HG03558 (cell line): ENCODE measurements at regions not wholly inside any gene's neighbourhood (a gene's known extent, or its start where the extent isn't known, plus 50 kb on each side); places are given as distances from the start of the nearest gene placed in this dataset.

Source experiments
- ATAC-seq: cut with Tn5 transposase; IDR thresholded peaks from one replicate; pipeline ENCODE4 v1.9.1; 2021; ENCODE audit warnings: moderate number of reproducible peaks; ENCODE audit not compliant: unreplicated experiment; ENCODE audit errors: extremely low read depth

GRCh38 chr6:40733770-40734396, 146.7 kb upstream of the LRFN2 start:
- ATAC-seq: no peak

DNA sequence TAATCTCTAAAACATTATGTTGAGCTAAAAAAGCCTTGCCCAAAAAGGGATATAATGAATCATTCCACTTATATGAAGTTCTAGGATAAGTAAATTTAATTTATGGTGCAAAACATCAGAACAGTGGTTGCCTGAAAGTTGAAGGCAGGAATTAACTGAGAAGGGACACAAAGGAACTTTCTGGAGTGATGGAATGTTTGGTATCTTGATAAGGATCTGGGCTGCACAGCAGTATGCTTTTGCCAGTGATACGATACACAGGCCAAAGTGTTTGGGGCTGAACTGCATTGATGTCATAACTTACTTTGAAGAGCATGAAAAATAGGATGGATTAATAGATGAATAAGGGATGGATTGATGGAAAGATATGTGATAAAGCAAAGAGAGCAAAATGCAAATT, 146.1 kb upstream of the LRFN2 start:
- no peak for ATAC-seq

DNA sequence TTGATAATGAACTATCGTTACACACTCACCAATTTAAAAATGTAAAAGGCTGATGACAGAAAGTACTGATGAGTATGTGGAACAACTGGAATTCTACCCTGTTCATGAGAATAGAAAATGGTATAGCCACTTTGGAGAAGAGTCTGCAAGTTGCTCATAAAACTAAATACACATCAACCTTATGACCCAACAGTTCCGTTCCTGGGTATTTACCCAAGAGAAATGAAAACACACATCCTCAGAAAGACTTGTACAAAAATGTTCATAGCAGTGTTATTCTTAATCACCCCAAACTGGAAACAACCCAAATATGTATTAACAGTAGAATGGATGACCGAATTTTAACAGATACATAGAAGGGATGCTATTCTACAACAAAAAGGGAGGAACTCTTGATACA, 145.7 kb upstream of the LRFN2 start:
- ATAC-seq: no peak

DNA sequence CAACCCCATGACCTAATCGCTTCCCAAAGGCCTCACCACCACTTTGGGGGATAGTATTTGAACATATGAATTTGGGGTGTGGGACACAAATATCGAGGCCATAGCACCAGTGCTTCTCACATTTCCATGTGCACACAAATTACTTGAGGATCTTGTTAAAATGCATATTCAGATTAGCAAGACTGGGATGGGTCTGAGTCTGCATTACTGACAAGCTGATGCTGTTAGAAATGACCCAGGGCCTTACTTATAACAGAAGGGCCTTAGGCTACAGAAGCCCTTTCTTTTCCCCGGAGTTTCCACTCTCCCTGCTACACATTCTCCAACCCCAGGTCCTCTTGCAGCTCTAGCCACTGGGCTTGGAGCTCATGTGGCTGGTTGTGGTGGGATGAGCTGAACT, 141.5 kb upstream of the LRFN2 start:
- ATAC-seq: no peak

DNA sequence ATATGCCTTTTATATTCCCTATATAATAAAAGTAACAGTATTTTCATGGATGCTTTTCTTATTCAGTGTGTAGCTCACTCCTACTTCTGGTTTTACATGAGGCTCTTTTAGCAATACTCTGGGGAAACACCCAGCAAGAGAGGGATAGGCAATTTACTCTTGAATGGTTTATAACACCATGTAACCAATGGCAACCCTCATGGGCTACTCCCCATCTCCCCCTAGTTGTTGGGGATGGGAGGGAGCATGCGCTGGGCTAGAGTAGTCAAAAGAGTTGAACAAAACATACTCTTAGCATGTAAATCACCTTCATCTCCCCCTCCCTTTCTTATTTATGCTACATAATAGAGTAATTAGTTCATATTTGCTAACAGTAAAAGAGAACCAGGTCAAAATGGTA, 140.1 kb upstream of the LRFN2 start:
- no peak for ATAC-seq

GRCh38 chr6:40726853-40727252, 139.7 kb upstream of the LRFN2 start:
- no peak for ATAC-seq

DNA sequence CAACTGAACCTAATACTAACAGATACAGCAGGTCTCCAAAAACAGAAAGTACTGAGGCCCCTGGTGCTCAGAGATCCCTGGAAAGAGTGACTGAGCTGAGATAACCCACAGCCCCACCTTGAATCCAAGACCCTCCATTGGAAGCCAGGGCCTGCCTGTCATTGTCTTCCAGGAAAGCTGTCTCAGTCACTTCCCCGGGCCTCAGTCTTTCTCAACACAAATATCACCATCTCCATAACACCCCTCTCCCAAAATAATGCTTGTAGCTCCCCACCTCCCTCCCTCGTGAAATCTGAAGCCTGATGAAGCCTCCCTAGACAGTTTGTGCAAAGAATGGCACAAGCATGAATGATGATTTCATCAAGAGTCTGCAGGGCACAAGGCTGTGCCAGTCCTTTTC, 138.2 kb upstream of the LRFN2 start:
- ATAC-seq: no peak

DNA sequence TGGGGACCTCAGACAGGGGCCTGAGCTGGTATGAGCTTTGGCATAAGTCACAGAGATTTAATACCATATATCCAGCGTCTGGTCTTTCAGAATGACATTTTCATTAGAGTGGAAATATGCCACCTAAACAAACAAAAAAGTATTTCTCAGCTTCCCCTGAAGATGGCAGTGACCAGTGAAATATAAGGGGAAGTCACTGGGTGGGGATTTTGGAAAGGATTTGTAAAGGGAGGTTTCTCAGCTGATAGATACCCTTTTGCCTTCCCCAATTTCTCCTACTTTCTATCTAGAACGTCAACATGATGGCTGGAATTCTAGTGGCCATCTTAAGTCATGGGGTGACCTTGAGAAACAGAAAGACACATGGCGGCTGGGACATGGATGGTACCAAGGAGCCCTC, 137.7 kb upstream of the LRFN2 start:
- no peak for ATAC-seq

- no peak for ATAC-seq
These were observed 136.8 kb upstream of the LRFN2 start for GRCh38 chr6:40723967-40724366.

DNA sequence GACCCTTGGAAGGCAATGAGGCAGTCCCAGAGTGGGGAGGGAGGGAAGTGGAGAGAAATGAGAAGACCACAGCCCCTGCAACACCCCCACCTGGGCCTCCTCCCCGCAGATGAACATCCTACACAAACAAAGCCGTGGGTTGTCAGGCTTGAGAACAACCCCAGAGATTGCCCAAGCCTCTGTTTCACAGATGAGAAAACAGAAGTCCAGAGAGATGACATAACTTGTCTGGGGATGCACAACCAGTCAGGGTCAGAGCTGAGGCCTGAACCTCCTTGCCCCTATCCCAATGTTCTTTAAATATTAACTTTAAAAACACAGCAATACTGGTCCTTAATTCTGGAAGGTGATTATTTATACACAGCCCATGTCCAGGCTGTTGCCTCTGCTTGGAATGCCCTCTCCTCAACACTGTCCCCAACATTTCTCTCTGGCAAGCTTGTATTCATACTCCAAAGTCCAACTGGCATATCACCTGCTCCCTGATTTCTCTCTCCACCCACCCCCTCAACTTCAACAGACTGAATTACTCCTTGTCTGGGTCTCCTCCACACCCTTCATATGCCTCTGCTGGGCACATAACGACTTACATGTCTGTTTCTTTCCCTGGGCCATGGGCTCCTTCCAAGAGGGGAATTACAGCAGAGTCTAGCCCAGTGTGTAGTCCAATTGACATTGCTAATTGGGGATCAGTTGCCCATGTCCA, 135.5 kb upstream of the LRFN2 start:
- ATAC-seq: no peak

GRCh38 chr6:40722091-40722490, 134.9 kb upstream of the LRFN2 start:
- no peak for ATAC-seq

DNA sequence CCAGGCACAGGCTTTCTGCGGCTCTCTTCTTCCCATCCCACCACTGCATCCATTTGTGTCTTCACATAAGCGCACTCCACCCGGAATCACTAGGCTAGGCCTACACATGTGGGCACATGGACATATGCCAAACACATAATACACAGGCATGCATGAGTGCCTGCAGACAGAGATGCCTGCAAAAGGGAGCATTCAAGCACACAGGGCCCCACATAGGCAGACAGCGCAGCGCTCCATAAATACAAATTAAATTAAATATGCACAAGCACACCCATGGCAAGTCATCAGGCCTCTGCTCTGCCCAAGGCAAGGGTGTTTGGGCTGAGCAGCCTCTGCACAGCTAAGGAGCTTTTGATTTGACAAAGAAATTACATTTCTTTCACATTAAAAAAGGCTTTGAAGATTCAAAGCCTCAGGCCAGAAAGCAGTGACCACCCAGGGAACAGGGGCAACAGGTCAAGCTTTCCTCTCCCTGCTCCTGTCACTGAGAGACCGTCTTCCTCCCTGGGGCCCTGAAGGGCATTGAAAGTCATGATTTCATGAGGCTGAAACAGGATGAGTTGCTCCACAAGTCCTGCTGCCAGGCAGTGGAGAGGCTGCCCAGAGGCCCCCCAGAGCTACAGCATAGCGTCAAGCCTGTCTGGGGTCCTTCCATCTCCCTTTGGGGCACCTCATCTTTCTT, 134.2 kb upstream of the LRFN2 start:
- ATAC-seq: no peak

DNA sequence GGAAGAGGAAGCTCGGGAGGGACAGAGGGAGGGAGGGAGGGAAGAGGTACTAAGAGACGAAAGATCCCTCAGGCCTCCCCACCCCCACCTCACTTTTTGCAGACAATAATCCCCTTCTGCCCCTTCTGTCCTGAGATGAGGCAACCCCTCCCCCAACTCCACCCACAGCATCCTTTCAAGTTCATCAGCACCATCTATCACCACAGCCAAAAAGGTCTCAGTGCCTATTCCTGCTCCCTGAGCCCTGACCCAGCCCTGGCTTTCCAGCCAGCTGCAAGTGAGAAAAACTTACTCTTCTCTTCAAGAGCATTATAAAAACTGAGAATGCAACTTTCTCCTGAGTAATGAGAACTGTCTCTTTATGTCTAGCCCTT, 133.2 kb upstream of the LRFN2 start:
- ATAC-seq: no peak

- no peak for ATAC-seq
These were observed 132.7 kb upstream of the LRFN2 start for GRCh38 chr6:40719671-40720374.

- ATAC-seq: no peak
These were observed 131.2 kb upstream of the LRFN2 start for GRCh38 chr6:40718401-40718800.

DNA sequence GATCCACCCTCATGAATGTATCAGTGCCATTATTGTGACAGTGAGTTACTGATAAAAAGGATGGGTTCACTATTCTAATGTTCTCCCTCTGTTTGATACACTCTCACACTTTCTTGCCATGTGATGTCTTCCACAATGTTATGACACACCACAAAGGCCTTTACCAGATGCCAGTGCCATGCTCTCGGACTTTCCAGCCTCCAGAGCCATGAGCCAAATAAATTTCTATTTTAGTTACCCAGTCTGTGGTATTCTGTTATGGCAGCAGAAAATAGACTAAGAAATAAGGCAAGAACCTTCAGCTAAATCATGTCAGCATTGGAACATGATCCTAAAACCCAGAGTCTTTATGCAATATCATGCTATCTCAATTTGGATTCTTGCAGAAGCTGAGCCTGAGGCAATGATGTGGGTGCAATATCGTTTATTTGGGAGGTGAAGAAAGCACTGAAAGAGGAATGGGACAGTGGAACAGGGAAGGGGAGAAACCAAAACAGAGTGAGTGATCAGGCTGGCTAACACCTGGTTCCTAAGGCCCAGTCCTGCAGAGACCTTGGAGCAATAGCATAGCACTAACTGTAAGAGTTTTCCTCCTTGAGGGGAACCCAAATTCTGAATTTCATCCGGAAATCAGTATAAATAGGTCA, 130.4 kb upstream of the LRFN2 start:
- ATAC-seq: no peak

DNA sequence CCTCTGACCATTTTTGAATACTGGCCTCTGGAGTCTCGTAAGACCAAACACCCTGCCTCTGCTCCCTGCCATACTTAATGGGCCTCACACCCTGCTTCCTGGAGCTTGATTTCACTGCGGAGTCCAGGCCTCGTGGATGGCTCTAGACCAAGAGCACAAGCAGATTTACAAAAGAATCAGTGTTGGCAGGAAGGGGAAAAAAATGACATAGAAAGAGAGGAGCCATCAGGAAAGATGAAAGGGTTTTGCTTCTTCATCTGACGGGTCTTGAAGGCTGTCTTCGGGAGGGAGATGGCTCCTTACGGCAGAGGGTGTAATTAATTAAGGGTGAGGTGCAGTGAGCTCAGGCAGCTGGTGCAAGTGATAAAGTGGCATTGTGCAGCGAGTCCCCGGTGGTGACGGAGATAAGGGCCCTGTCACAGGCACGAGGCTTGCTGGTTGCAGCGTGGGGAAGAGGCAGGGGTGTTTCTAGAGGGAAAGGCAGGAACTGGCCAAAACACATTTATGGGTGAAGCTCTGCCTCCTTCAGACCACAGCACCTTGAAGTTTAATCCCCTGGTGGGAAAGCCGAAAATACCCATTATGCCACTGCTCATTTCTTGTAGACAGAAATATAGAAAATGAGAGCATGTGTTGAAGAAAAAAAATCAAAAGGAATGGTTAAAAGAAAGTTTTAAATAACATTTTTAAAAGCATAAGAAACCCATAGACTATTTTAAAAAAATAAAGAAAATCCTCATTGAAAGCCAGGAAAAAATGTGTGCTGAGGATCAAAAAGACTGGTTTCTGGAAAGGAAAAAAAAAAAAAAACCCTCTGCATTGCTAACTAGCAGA, 128.6 kb upstream of the LRFN2 start:
- no peak for ATAC-seq

DNA sequence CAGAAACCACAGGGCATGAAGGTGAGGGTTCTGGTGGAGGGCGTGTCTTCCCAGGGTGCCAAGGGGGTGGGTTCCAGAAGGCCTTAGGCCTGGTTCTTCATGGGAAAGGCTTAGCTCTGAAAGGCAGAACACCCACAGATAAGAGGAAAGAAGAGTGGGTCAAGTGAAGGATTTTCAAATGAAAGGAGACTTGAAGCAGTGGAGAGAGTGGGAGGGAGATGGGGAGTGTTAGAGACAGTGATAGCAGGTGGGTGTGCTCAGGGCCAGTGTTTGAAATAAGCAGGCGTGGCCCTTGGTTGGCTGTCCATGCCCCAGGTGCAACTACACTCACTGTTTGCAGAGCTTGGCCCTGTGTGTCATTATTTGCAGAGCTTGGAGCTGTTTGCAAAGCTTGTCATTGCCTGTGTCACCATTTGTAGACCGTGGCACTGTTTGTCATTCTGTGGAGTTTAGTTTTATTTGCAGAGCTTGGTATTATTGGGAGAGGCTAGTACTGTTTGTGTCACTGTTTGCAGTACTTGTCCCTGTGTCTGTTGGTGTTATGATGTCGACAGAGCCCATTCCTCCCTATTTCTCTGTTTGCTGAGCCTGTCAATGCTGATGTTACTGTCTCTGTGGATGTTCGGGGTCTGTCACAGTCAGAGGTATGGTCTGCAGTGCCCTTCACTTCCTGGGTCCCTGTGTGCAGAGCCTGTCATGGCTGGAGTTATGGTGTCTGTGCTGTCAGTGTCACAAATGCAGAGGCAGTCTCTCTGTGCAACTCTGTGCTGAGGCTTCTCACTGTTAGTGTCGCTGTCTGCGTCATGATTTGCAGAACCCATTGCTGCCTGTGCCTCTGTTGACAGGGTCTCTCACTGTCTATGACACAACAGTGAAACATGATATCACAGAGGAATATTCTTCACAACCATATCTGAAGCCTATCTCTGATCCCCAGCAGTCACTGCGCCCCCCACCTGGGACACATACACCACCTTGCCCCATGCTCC, 127.7 kb upstream of the LRFN2 start:
- no peak for ATAC-seq

DNA sequence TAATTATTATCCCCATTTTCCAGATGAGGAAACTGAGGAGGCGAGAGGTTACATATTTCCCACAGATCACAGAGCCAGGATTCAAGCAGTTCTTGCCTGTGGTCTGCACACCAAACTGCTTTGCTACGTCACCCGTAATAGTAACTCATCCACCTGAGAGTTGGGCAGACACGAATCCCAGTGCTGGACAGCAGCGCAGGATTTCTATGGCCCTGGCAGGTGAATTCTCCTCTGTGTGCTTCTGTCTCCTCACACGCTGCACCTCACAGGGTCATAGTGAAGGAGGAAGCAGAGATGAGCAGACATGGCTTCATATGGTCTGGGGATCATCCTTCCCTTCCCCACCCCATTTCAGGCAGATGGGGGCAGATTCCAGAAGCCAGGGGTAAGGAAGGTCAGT, 127.0 kb upstream of the LRFN2 start:
- no peak for ATAC-seq
